ENCODE measurements at regions not wholly inside any gene's neighbourhood (a gene's known extent, or its start where the extent isn't known, plus 50 kb on each side); places are given as distances from the start of the nearest gene placed in this dataset.

DNA sequence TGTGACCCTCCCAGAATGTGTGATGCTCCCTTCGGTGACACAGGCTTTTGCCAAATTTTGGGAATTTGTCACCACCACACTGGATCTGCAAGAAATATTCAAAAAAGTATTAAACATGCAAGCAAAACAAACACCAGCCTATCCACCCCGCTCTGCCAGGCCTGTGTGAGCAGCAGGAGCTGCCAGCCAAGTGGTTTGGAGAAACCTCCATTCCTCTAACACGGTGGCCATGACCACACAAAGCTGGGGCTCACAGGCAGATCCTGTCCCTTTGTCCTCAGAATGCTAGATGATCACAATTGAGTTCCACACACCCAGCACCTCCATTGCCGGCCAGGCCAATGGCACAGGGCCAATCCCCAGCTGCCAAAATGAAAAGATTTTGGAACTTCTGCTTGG is 261.9 kb upstream of the PPP2R2D start:
- TF ChIP-seq, protein P1, sequence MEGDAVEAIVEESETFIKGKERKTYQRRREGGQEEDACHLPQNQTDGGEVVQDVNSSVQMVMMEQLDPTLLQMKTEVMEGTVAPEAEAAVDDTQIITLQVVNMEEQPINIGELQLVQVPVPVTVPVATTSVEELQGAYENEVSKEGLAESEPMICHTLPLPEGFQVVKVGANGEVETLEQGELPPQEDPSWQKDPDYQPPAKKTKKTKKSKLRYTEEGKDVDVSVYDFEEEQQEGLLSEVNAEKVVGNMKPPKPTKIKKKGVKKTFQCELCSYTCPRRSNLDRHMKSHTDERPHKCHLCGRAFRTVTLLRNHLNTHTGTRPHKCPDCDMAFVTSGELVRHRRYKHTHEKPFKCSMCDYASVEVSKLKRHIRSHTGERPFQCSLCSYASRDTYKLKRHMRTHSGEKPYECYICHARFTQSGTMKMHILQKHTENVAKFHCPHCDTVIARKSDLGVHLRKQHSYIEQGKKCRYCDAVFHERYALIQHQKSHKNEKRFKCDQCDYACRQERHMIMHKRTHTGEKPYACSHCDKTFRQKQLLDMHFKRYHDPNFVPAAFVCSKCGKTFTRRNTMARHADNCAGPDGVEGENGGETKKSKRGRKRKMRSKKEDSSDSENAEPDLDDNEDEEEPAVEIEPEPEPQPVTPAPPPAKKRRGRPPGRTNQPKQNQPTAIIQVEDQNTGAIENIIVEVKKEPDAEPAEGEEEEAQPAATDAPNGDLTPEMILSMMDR (IDR thresholded peaks at IDR 0.05) = no peak
- no peak overlapping the region for H3K27ac ChIP-seq
- no peak for DNase-seq (ENCODE audit: low spot score)
- no peak overlapping the region for H3K4me3 ChIP-seq

DNA sequence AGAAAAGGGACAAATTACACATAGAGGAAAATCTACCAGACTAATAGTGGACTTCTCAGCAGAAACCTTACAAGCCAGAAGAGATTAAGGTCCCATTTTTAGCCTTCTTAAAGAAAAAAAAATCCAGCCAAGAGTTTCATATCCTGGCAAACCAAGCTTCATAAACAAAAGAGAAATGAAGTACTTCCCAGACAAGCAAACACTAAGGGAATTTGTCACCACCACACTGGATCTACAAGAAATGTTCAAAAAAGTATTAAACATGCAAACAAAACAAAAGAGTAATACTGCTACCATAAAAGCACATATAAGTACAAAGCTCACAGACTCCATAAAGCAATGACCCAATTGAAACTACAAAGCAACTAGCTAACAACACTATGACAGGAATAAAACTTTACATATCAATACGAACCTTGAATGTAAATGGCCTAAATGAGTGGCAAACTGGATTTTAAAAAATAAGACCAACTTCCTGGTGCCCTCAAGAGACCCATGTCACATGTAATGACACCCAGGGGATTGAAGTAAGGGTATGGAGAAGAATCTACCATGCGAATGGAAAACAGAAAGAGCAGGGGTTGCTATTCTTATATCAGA is 260.7 kb upstream of the PPP2R2D start:
- no peak overlapping the region for H3K4me3 ChIP-seq

DNA sequence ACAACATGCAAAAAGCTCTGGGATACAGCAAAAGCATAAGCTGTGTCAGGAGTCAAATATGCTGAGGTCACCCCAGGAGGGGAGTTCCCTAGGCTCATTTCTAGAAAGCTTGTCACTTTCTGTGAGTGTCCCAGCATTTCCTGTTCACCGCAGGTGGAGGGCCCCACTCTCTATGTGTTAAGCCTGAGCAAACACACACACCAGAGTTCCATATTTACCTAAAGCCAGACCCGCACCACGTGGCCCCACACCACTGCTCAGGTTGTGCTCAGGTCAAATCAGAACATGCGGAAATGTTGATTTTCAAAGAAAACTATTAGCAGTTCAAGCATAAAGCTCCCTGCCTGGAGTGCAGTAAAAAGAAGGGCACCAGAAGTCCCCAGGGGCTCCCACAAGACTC is 259.6 kb upstream of the PPP2R2D start:
- H3K27ac ChIP-seq = no peak overlapping the region
- DNase-seq (ENCODE audit: low spot score) = no peak
- H3K4me3 ChIP-seq = no peak overlapping the region
- TF ChIP-seq, protein P1 (IDR thresholded peaks at IDR 0.05) = no peak

More for the DNA sequence above, 260.7 kb upstream of the PPP2R2D start:
- no peak for DNase-seq (ENCODE audit: low spot score)
- H3K27ac ChIP-seq = no peak overlapping the region
- TF ChIP-seq, protein P1 (IDR thresholded peaks at IDR 0.05) = no peak

DNA sequence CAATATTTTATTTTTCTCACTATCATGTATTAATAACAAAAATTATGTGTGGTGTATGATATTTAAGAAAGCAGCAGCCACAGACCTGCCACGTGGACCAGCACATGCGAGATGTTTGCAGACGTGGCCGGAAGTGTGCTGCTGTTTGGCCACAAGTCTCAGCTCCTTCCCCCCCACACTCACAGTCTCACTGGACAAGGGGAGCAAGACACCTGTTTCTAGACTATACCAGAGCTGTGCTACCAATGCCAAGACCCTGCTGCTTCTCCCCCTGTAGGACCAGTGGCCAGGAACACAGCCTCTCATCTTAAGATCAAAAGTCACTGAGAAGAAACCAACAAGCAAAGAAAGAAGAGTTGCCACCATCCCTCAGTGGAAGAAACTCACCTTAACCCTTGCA is 258.9 kb upstream of the PPP2R2D start:
- no peak overlapping the region for H3K27ac ChIP-seq
- TF ChIP-seq, protein P1 (IDR thresholded peaks at IDR 0.05) = no peak
- H3K4me3 ChIP-seq = no peak overlapping the region
- DNase-seq (ENCODE audit: low spot score) = peak; percentile 50

DNA sequence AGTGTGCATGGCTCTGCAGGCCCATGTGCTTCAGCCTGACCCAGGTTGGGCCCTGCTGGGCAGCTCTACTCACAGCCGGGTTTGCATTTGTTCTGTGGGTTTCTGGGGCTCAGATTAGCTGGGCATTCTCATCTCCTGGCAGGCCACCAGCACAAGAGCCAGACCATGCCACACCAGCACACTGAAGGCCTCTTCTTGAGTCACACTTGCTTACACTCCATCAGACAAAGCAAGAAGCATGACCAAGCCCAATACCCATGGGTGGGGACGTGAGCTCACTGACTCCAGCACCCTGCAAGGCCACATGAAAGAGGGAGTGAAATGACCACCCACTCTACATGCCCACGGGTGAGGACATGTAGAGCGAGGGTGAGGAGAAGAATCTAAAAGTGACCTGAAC is 257.8 kb upstream of the PPP2R2D start:
- Histone ChIP-seq H3K4me3 (no peak overlapping the region), H3K27ac (no peak overlapping the region)
- DNase-seq (ENCODE audit: low spot score) = no peak
- TF ChIP-seq, protein P1 (IDR thresholded peaks at IDR 0.05) = no peak

DNA sequence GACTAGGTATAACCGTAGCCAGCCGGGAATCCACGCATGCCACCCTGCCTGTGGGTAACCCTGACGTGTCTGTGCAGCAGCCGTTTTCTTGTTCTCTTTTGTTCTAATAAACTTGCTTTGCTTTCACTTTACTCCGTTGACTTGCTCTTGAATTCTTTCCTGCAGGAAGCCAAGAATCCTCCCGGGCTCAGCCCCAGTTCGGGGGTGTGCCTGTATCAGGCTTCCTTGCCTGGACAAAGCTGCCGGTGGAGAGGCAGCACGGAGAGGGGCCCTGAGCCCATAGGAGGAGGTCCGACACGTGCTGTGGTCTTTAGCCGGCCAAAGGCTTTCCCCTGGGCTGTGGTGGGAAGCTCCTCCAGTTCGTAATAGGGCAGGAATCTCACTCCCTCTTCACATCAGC is 256.5 kb upstream of the PPP2R2D start:
- TF ChIP-seq, protein P1 (IDR thresholded peaks at IDR 0.05) = no peak
- H3K27ac ChIP-seq = no peak overlapping the region
- DNase-seq (ENCODE audit: low spot score) = peak; percentile 70
- H3K4me3 ChIP-seq = no peak overlapping the region

DNA sequence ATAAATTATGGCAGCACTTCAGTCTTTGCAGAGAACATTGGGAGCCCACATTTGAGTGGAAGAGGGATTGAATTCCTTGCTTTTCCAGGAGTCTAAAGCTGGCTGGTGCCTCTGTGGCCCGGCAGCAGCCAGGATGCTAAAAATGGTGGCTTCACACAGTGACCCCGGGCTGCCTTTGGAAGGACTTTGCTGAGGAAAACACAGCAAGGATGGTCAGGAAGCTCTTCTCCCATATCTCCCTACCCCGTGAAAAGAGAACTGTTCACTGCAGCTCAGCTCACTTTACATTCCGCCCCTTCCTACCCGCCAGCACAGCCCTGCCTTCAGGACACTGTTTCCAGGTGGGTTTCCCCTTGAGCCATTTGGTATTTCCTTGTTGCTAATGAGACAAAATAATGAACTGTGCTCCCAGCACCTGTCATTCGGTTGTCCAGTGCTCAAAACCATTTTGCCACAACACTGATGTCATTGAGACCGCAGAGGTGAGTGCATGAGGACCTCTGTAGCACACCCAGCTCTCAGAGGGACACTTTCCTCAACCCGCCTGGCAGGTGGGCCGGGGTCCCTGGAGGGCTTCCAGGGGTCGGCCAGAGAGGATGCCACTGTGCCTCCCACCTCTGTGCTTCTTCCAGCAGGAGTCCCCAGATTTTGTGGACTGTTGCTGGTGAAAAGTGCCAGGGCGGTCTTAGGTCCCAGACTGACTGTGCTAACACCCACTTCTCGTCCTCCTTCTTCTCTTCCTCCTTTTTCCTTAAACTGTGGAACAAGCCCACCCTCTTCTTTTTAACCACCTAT is 255.7 kb upstream of the PPP2R2D start:
- Histone ChIP-seq H3K4me3 (no peak overlapping the region), H3K27ac (no peak overlapping the region)
- peak; percentile 47 for DNase-seq (ENCODE audit: low spot score)
- TF ChIP-seq, protein P1 (IDR thresholded peaks at IDR 0.05) = no peak
